H1 (cell line): ENCODE measurements at regions not wholly inside any gene's neighbourhood (a gene's known extent, or its start where the extent isn't known, plus 50 kb on each side); places are given as distances from the start of the nearest gene placed in this dataset.

Experiments
- BRCA1 ChIP-seq: IDR thresholded peaks from 2 replicates; pipeline ENCODE4 v1.6.1; 2012; ENCODE audit warnings: low read depth, low read length, improper control_type of control experiment
- CHD2 ChIP-seq: IDR thresholded peaks from 2 replicates; pipeline ENCODE4 v1.6.1; 2012; ENCODE audit warnings: low read length, improper control_type of control experiment
- MAFK ChIP-seq: IDR thresholded peaks from 2 replicates; pipeline ENCODE4 v1.6.1; 2012; ENCODE audit warnings: low read depth, mild to moderate bottlenecking, improper control_type of control experiment, low read length
- POLR2A ChIP-seq, 2 experiments: IDR thresholded peaks; 1 replicate in 1 of 2; 2 replicates in 1 of 2; pipeline ENCODE4 v1.6.1; 2011; ENCODE audit warnings: low read depth in 2 of 2, low read length in 2 of 2, mild to moderate bottlenecking in 2 of 2; ENCODE audit errors: control extremely low read depth in 1 of 2
- POLR2AphosphoS5 ChIP-seq: IDR thresholded peaks from 2 replicates; pipeline ENCODE4 v1.6.1; 2011; ENCODE audit warnings: low read depth, low read length
- SP1 ChIP-seq: IDR thresholded peaks from 2 replicates; pipeline ENCODE4 v1.6.1; 2011; ENCODE audit warnings: low read depth, low read length
- SP2 ChIP-seq: IDR thresholded peaks from 2 replicates; pipeline ENCODE4 v1.6.1; 2012; ENCODE audit warnings: mild to moderate bottlenecking, low read length, inconsistent platforms
- TBP ChIP-seq: IDR thresholded peaks from 2 replicates; pipeline ENCODE4 v1.6.1; 2011; ENCODE audit warnings: low read depth, low read length, improper control_type of control experiment
- TF ChIP-seq, protein P1 (sequence below): fragments of 300-600 bp; sonication (generic); IDR thresholded peaks from 2 replicates; pipeline ENCODE4 v1.7.1; 2012; ENCODE audit warnings: low read length, moderate library complexity, mild to moderate bottlenecking, inconsistent platforms; ENCODE audit not compliant: insufficient replicate concordance

DNA sequence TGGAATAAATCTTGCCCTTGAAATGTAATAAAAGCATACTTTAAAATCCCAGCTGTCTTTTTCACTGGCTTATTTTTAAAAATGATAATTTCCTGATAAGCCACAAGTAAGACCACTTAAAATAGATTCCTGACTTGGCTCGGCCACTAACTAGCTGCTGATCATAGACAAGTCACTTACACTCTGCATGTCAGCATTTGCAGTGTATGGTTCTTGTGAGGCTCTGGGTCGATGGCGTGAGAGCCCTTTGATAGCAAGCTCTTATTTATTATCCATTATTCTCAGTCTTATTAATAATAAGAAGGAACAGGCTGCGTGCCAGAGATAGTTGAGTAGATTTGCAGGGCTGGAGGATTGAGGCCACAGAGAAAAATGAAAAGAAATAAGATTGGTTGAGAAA, 110.7 kb upstream of the IL12B start (continued):
- TF ChIP-seq, protein P1, sequence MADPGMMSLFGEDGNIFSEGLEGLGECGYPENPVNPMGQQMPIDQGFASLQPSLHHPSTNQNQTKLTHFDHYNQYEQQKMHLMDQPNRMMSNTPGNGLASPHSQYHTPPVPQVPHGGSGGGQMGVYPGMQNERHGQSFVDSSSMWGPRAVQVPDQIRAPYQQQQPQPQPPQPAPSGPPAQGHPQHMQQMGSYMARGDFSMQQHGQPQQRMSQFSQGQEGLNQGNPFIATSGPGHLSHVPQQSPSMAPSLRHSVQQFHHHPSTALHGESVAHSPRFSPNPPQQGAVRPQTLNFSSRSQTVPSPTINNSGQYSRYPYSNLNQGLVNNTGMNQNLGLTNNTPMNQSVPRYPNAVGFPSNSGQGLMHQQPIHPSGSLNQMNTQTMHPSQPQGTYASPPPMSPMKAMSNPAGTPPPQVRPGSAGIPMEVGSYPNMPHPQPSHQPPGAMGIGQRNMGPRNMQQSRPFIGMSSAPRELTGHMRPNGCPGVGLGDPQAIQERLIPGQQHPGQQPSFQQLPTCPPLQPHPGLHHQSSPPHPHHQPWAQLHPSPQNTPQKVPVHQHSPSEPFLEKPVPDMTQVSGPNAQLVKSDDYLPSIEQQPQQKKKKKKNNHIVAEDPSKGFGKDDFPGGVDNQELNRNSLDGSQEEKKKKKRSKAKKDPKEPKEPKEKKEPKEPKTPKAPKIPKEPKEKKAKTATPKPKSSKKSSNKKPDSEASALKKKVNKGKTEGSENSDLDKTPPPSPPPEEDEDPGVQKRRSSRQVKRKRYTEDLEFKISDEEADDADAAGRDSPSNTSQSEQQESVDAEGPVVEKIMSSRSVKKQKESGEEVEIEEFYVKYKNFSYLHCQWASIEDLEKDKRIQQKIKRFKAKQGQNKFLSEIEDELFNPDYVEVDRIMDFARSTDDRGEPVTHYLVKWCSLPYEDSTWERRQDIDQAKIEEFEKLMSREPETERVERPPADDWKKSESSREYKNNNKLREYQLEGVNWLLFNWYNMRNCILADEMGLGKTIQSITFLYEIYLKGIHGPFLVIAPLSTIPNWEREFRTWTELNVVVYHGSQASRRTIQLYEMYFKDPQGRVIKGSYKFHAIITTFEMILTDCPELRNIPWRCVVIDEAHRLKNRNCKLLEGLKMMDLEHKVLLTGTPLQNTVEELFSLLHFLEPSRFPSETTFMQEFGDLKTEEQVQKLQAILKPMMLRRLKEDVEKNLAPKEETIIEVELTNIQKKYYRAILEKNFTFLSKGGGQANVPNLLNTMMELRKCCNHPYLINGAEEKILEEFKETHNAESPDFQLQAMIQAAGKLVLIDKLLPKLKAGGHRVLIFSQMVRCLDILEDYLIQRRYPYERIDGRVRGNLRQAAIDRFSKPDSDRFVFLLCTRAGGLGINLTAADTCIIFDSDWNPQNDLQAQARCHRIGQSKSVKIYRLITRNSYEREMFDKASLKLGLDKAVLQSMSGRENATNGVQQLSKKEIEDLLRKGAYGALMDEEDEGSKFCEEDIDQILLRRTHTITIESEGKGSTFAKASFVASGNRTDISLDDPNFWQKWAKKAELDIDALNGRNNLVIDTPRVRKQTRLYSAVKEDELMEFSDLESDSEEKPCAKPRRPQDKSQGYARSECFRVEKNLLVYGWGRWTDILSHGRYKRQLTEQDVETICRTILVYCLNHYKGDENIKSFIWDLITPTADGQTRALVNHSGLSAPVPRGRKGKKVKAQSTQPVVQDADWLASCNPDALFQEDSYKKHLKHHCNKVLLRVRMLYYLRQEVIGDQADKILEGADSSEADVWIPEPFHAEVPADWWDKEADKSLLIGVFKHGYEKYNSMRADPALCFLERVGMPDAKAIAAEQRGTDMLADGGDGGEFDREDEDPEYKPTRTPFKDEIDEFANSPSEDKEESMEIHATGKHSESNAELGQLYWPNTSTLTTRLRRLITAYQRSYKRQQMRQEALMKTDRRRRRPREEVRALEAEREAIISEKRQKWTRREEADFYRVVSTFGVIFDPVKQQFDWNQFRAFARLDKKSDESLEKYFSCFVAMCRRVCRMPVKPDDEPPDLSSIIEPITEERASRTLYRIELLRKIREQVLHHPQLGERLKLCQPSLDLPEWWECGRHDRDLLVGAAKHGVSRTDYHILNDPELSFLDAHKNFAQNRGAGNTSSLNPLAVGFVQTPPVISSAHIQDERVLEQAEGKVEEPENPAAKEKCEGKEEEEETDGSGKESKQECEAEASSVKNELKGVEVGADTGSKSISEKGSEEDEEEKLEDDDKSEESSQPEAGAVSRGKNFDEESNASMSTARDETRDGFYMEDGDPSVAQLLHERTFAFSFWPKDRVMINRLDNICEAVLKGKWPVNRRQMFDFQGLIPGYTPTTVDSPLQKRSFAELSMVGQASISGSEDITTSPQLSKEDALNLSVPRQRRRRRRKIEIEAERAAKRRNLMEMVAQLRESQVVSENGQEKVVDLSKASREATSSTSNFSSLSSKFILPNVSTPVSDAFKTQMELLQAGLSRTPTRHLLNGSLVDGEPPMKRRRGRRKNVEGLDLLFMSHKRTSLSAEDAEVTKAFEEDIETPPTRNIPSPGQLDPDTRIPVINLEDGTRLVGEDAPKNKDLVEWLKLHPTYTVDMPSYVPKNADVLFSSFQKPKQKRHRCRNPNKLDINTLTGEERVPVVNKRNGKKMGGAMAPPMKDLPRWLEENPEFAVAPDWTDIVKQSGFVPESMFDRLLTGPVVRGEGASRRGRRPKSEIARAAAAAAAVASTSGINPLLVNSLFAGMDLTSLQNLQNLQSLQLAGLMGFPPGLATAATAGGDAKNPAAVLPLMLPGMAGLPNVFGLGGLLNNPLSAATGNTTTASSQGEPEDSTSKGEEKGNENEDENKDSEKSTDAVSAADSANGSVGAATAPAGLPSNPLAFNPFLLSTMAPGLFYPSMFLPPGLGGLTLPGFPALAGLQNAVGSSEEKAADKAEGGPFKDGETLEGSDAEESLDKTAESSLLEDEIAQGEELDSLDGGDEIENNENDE, result no peak
- TF ChIP-seq SP2, result no peak
- no peak for TF ChIP-seq POLR2AphosphoS5
- TF ChIP-seq POLR2A (IDR thresholded peaks at IDR 0.05; ENCODE audit: control extremely low read depth in 1 of 2, low read depth in 2 of 2, low read length in 2 of 2), result no peak
- TF ChIP-seq BRCA1, result no peak
- no peak for TF ChIP-seq MAFK
- TF ChIP-seq CHD2, result no peak
- TF ChIP-seq TBP, result no peak
- TF ChIP-seq SP1, result no peak
